AG04450 (cell line): ENCODE measurements at regions not wholly inside any gene's neighbourhood (a gene's known extent, or its start where the extent isn't known, plus 50 kb on each side); places are given as distances from the start of the nearest gene placed in this dataset.

Source experiments
- CTCF ChIA-PET: fragments of 300-600, 350-600 bp; formaldehyde crosslinking; extraction: SDS; loops from one replicate; lab custom pipeline; 2022; ENCODE audit warnings: antibody characterized with exemption, inconsistent platforms; lab: Charles Lee
- POLR2A ChIA-PET: fragments of 350-600 bp; formaldehyde crosslinking; extraction: SDS; loops from one replicate; lab custom pipeline; 2021; ENCODE audit warnings: antibody characterized with exemption, inconsistent platforms; lab: Yijun Ruan, JAX
- DNase-seq: peaks from one replicate; pipeline ENCODE4 v3.0.0-alpha.2; 2011; ENCODE audit warnings: low read depth, low spot score
- H3K27ac ChIP-seq: one replicate; pipeline ENCODE4 v1.5.1; 2012; ENCODE audit warnings: low read depth, low read length, control low read depth
- H3K27me3 ChIP-seq: one replicate; pipeline ENCODE4 v1.6.0; 2012; ENCODE audit warnings: low read length; ENCODE audit not compliant: control insufficient read depth, insufficient read depth
- H3K4me3 ChIP-seq: 2 replicates; pipeline ENCODE4 v1.5.1; 2011; ENCODE audit warnings: mild to moderate bottlenecking, low read depth, low read length, control low read depth
- H3K9me3 ChIP-seq: 2 replicates; pipeline ENCODE4 v1.5.1; 2012; ENCODE audit warnings: low read length; ENCODE audit not compliant: control insufficient read depth, insufficient read depth
- CTCF ChIP-seq: IDR thresholded peaks from 2 replicates; pipeline ENCODE4 v1.5.1; 2011; ENCODE audit warnings: low read depth, low read length, control low read depth, inconsistent platforms

GRCh38 chr4:177681902-177682301 lies 239.7 kb upstream of the AGA start:
- H3K9me3 ChIP-seq, result no peaks in the 10 kb centered on the region
- POLR2A ChIA-PET, result no interaction called here
- CTCF ChIA-PET, result interaction anchor here (0.7 kb wide), 1 partner anchor 13 kb away, joined by 4 read pairs; no protein-coding TSS in a partner anchor
- TF ChIP-seq CTCF, result no peak
- DNase-seq, result no peak
- H3K27ac ChIP-seq, result no peak overlapping the region
- no peak overlapping the region for H3K4me3 ChIP-seq
- no peaks in the 10 kb centered on the region for H3K27me3 ChIP-seq

GRCh38 chr4:177687117-177687516 lies 244.9 kb upstream of the AGA start:
- Histone ChIP-seq H3K9me3 (no peaks in the 10 kb centered on the region), H3K4me3 (no peak overlapping the region), H3K27ac (no peak overlapping the region), H3K27me3 (no peaks in the 10 kb centered on the region)
- ChIA-PET CTCF (no interaction called here), POLR2A (no interaction called here)
- DNase-seq, result no peak
- TF ChIP-seq CTCF, result no peak

GRCh38 chr4:177692907-177693306 lies 250.7 kb upstream of the AGA start:
- Histone ChIP-seq H3K4me3 (no peak overlapping the region), H3K27me3 (no peaks in the 10 kb centered on the region), H3K27ac (no peak overlapping the region), H3K9me3 (no peaks in the 10 kb centered on the region)
- CTCF ChIA-PET, result no interaction called here
- POLR2A ChIA-PET, result no interaction called here
- DNase-seq, result no peak
- no peak for TF ChIP-seq CTCF

GRCh38 chr4:177696438-177696966 lies 254.3 kb upstream of the AGA start:
- Histone ChIP-seq H3K27me3 (no peaks in the 10 kb centered on the region), H3K9me3 (no peaks in the 10 kb centered on the region), H3K27ac (no peak overlapping the region), H3K4me3 (no peak overlapping the region)
- DNase-seq, result no peak
- TF ChIP-seq CTCF, result no peak
- POLR2A ChIA-PET, result no interaction called here
- CTCF ChIA-PET, result no interaction called here

- CTCF ChIA-PET, result no interaction called here
- POLR2A ChIA-PET, result no interaction called here
- no peak overlapping the region for H3K27ac ChIP-seq
- no peaks in the 10 kb centered on the region for H3K9me3 ChIP-seq
- H3K27me3 ChIP-seq, result no peaks in the 10 kb centered on the region
- DNase-seq, result no peak
- TF ChIP-seq CTCF, result no peak
- H3K4me3 ChIP-seq, result no peak overlapping the region
Observed at GRCh38 chr4:177699365-177700213, 257.4 kb upstream of the AGA start.
